ENCODE measurements at regions not wholly inside any gene's neighbourhood (a gene's known extent, or its start where the extent isn't known, plus 50 kb on each side); places are given as distances from the start of the nearest gene placed in this dataset.

GRCh38 chr17:6894206-6894528 lies 62.6 kb upstream of the TEKT1 start:
- peak overlapping the region; percentile 30 to 84 (median 64) for H3K4me3 ChIP-seq (ENCODE audit: extremely low read depth in 1 of 4, insufficient read depth in 2 of 4, low read depth in 3 of 4, low read length in 4 of 4)
- no peak overlapping the region for H2BK20ac ChIP-seq (ENCODE audit: low read length)
- no peak overlapping the region for H2BK5ac ChIP-seq (ENCODE audit: low read depth, low read length)
- H2BK12ac ChIP-seq (ENCODE audit: low read depth, low read length): no peak overlapping the region
- peak overlapping the region; percentile 19; the same call in 1 of the 2 replicates for H2AFZ ChIP-seq (ENCODE audit: low read length)
- H4K5ac ChIP-seq (ENCODE audit: insufficient read length, low read depth, low read length): no peak overlapping the region
- H3K4me1 ChIP-seq (replicated peaks in 1 of 4; ENCODE audit: control insufficient read depth in 3 of 4, insufficient read depth in 4 of 4, low read length in 3 of 4): peaks cover 0 to 5% (median 0%) of the 10 kb centered on the region in 4 experiments; a peak in 1 of 7 replicates
- no peak overlapping the region for H3K14ac ChIP-seq (ENCODE audit: insufficient read length)
- H2BK15ac ChIP-seq (ENCODE audit: low read length): no peak overlapping the region
- no peak overlapping the region for H3K56ac ChIP-seq (replicated peaks; ENCODE audit: insufficient read length, low read depth, low read length)
- no peak overlapping the region for H2BK120ac ChIP-seq (replicated peaks; ENCODE audit: low read depth, low read length)
- WGBS, 2 experiments (ENCODE audit: extremely low coverage in 1 of 2, insufficient coverage in 1 of 2, insufficient read length in 1 of 2, insufficient replicate concordance in 2 of 2, low coverage in 1 of 2, low lambda C conversion rate in 2 of 2, missing lambda C conversion rate in 1 of 2): 15% methylated on average over 18 of the region's 18 CpGs; no CpG with 5 or more reads in 1 of the 2 experiments
- no peak overlapping the region for H4K91ac ChIP-seq (replicated peaks; ENCODE audit: insufficient read length, low read length)
- peak overlapping the region; percentile 63 to 73 for H3K4me2 ChIP-seq (ENCODE audit: insufficient read depth in 1 of 2, low read depth in 2 of 2, low read length in 2 of 2)
- H3K36me3 ChIP-seq (ENCODE audit: control insufficient read depth in 2 of 4, insufficient read depth in 4 of 4, low read length in 3 of 4): peaks cover 0 to 6% (median 2%) of the 10 kb centered on the region in 4 experiments; a peak in 4 of 8 replicates
- H3K18ac ChIP-seq (ENCODE audit: extremely low read depth, low read length): no peak overlapping the region; the same call in 1 of the 2 replicates
- H3K27me3 ChIP-seq (replicated peaks in 1 of 4; ENCODE audit: control insufficient read depth in 3 of 4, extremely low read depth in 1 of 4, insufficient read depth in 3 of 4, low read length in 3 of 4): peaks cover 0 to 14% (median 8%) of the 10 kb centered on the region in 4 experiments; a peak in 5 of 7 replicates
- ChIA-PET POLR2A (ENCODE audit: partially characterized antibody) (no interaction called here), CTCF (ENCODE audit: partially characterized antibody) (interaction anchor here (0.5 to 4.0 kb wide), 44 partner anchors 9 to 234 kb away, joined by 3 to 44 read pairs (median 4); partner anchors contain the start of gene SLC13A5)
- H3K9me3 ChIP-seq (ENCODE audit: insufficient read depth in 2 of 2, low read depth in 1 of 2, low read length in 1 of 2): no peaks in the 10 kb centered on the region
- no peak overlapping the region for H3K4ac ChIP-seq (replicated peaks; ENCODE audit: insufficient read length, low read depth, low read length)
- no peaks in the 10 kb centered on the region for H4K20me1 ChIP-seq (replicated peaks in 1 of 2; ENCODE audit: control insufficient read depth in 1 of 2, insufficient read depth in 2 of 2, low read length in 2 of 2)
- FAIRE-seq: peak; percentile 69
- no peak overlapping the region for H3K27ac ChIP-seq (ENCODE audit: low read depth, low read length)
- DNase-seq (ENCODE audit: low read depth in 1 of 2, low spot score in 2 of 2): peak; percentile 34 to 90
- no peak overlapping the region for H2AK5ac ChIP-seq (ENCODE audit: low read depth, low read length)
- no peaks in the 10 kb centered on the region for H3K79me1 ChIP-seq (ENCODE audit: low read depth, low read length)
- no peak overlapping the region for H3K23ac ChIP-seq (ENCODE audit: insufficient read length)
- H3K9ac ChIP-seq (replicated peaks in 1 of 4; ENCODE audit: extremely low read depth in 1 of 4, low read depth in 3 of 4, low read length in 3 of 4): 0 out of 7 replicates have a peak overlapping the region, but pooled peaks of 1 of the 4 experiments have one; percentile 29
- no peak overlapping the region for H4K8ac ChIP-seq (ENCODE audit: extremely low read depth, insufficient read depth, low read length)
- no peaks in the 10 kb centered on the region; the same call in 1 of the 2 replicates for H3K23me2 ChIP-seq (ENCODE audit: low read depth, low read length)
- no peaks in the 10 kb centered on the region for H3K79me2 ChIP-seq (ENCODE audit: control insufficient read depth in 1 of 2, insufficient read depth in 2 of 2, low read length in 2 of 2)
- TF ChIP-seq HDAC2 (IDR thresholded peaks at IDR 0.05; ENCODE audit: borderline replicate concordance in 1 of 2, low read depth in 2 of 2, low read length in 2 of 2): no peak
- TF ChIP-seq HDAC6 (IDR thresholded peaks at IDR 0.05; ENCODE audit: low read depth, low read length): no peak
- no peak for TF ChIP-seq BCL11A (IDR thresholded peaks at IDR 0.05; ENCODE audit: low read depth in 2 of 2, low read length in 2 of 2)
- peak; percentile 89 to 98 (median 98) for TF ChIP-seq CTCF (IDR thresholded peaks at IDR 0.05; ENCODE audit: control extremely low read depth in 1 of 3, insufficient read depth in 1 of 3, low read depth in 1 of 3, low read length in 3 of 3)
- TF ChIP-seq POLR2AphosphoS5 (IDR thresholded peaks at IDR 0.05; ENCODE audit: low read depth, low read length): no peak
- peak; percentile 77 to 82 for TF ChIP-seq RAD21 (IDR thresholded peaks at IDR 0.05 in 1 of 2, conservative IDR thresholded peaks at IDR 0.05 in 1 of 2; ENCODE audit: low read depth in 2 of 2, low read length in 2 of 2)
- peak; percentile 75 for TF ChIP-seq KDM4A (IDR thresholded peaks at IDR 0.05; ENCODE audit: low read depth, low read length, severe bottlenecking)
